ENCODE measurements at regions not wholly inside any gene's neighbourhood (a gene's known extent, or its start where the extent isn't known, plus 50 kb on each side); places are given as distances from the start of the nearest gene placed in this dataset.

GRCh38 chr3:182315313-182315712 lies 478.0 kb upstream of the ATP11B start:
- no peak overlapping the region for H2BK12ac ChIP-seq (ENCODE audit: low read length in 2 of 2)
- H3K4me1 ChIP-seq (ENCODE audit: control insufficient read depth, insufficient read depth, low read depth, low read length): peaks cover 2% of the 10 kb centered on the region
- H3K4me2 ChIP-seq (ENCODE audit: low read length, poor library complexity, severe bottlenecking): no peak overlapping the region
- H2BK5ac ChIP-seq (ENCODE audit: low read depth, low read length, poor library complexity, severe bottlenecking): no peak overlapping the region
- H3K36me3 ChIP-seq (ENCODE audit: control insufficient read depth in 1 of 2, insufficient read depth in 2 of 2, low read depth in 1 of 2, low read length in 2 of 2): no peaks in the 10 kb centered on the region
- H3K4me3 ChIP-seq (ENCODE audit: insufficient read depth in 1 of 2, low read depth in 1 of 2, low read length in 2 of 2): no peak overlapping the region
- no peak overlapping the region for H2AK5ac ChIP-seq (ENCODE audit: low read length, severe bottlenecking)
- H2AFZ ChIP-seq (ENCODE audit: low read depth, low read length): no peak overlapping the region
- H2BK15ac ChIP-seq (ENCODE audit: low read depth, poor library complexity, severe bottlenecking): no peak overlapping the region
- no peak overlapping the region for H3K4ac ChIP-seq (ENCODE audit: low read depth in 1 of 2, low read length in 2 of 2)
- H3K27ac ChIP-seq (ENCODE audit: low read length, poor library complexity, severe bottlenecking): no peak overlapping the region
- no peak overlapping the region for H2BK120ac ChIP-seq (ENCODE audit: low read depth, low read length)
- H3K14ac ChIP-seq (ENCODE audit: low read length in 2 of 2): peak overlapping the region in 1 of 2 experiments; percentile 44
- no peaks in the 10 kb centered on the region for H3K27me3 ChIP-seq (ENCODE audit: control insufficient read depth in 1 of 2, insufficient read depth in 1 of 2, low read length in 2 of 2)
- H3K9me3 ChIP-seq (ENCODE audit: control insufficient read depth, low read length): peaks cover 46% of the 10 kb centered on the region
- no peak overlapping the region for H4K8ac ChIP-seq (ENCODE audit: low read length)
- H3K23ac ChIP-seq (ENCODE audit: low read length in 2 of 2): no peak overlapping the region
- H3K79me1 ChIP-seq (replicated peaks; ENCODE audit: low read length, poor library complexity, severe bottlenecking): no peaks in the 10 kb centered on the region
- H3K18ac ChIP-seq (ENCODE audit: low read depth in 1 of 2, low read length in 2 of 2): no peak overlapping the region
- DNase-seq: no peak
- H4K91ac ChIP-seq (ENCODE audit: low read length): no peak overlapping the region
- 79% methylated on average over 5 of the region's 5 CpGs for WGBS
- H3K9ac ChIP-seq (ENCODE audit: low read length): no peak overlapping the region

GRCh38 chr3:182323126-182323700 lies 470.1 kb upstream of the ATP11B start:
- Histone ChIP-seq H3K4me1 (ENCODE audit: control insufficient read depth, insufficient read depth, low read depth, low read length) (peaks cover 3% of the 10 kb centered on the region), H3K27me3 (ENCODE audit: control insufficient read depth in 1 of 2, insufficient read depth in 1 of 2, low read length in 2 of 2) (no peaks in the 10 kb centered on the region), H3K14ac (ENCODE audit: low read length in 2 of 2) (no peak overlapping the region), H2AFZ (ENCODE audit: low read depth, low read length) (no peak overlapping the region), H2BK15ac (ENCODE audit: low read depth, poor library complexity, severe bottlenecking) (no peak overlapping the region), H3K4me2 (ENCODE audit: low read length, poor library complexity, severe bottlenecking) (no peak overlapping the region), H3K23ac (ENCODE audit: low read length in 2 of 2) (no peak overlapping the region), H2BK120ac (ENCODE audit: low read depth, low read length) (no peak overlapping the region), H3K27ac (ENCODE audit: low read length, poor library complexity, severe bottlenecking) (no peak overlapping the region), H4K8ac (ENCODE audit: low read length) (no peak overlapping the region), H3K9ac (ENCODE audit: low read length) (no peak overlapping the region), H2BK5ac (ENCODE audit: low read depth, low read length, poor library complexity, severe bottlenecking) (no peak overlapping the region), H3K79me1 (replicated peaks; ENCODE audit: low read length, poor library complexity, severe bottlenecking) (no peaks in the 10 kb centered on the region), H2BK12ac (ENCODE audit: low read length in 2 of 2) (no peak overlapping the region), H3K9me3 (ENCODE audit: control insufficient read depth, low read length) (peaks cover 17% of the 10 kb centered on the region), H3K18ac (ENCODE audit: low read depth in 1 of 2, low read length in 2 of 2) (no peak overlapping the region), H4K91ac (ENCODE audit: low read length) (no peak overlapping the region), H3K36me3 (ENCODE audit: control insufficient read depth in 1 of 2, insufficient read depth in 2 of 2, low read depth in 1 of 2, low read length in 2 of 2) (no peaks in the 10 kb centered on the region), H2AK5ac (ENCODE audit: low read length, severe bottlenecking) (no peak overlapping the region), H3K4ac (ENCODE audit: low read depth in 1 of 2, low read length in 2 of 2) (no peak overlapping the region), H3K4me3 (ENCODE audit: insufficient read depth in 1 of 2, low read depth in 1 of 2, low read length in 2 of 2) (no peak overlapping the region)
- WGBS: 42% methylated on average over 1 of the region's 1 CpG
- DNase-seq: no peak

GRCh38 chr3:182323898-182324297 lies 469.4 kb upstream of the ATP11B start:
- Histone ChIP-seq H2AK5ac (ENCODE audit: low read length, severe bottlenecking) (no peak overlapping the region), H2BK12ac (ENCODE audit: low read length in 2 of 2) (no peak overlapping the region), H3K14ac (ENCODE audit: low read length in 2 of 2) (no peak overlapping the region), H4K8ac (ENCODE audit: low read length) (no peak overlapping the region), H3K36me3 (ENCODE audit: control insufficient read depth in 1 of 2, insufficient read depth in 2 of 2, low read depth in 1 of 2, low read length in 2 of 2) (no peaks in the 10 kb centered on the region), H3K4me1 (ENCODE audit: control insufficient read depth, insufficient read depth, low read depth, low read length) (peaks cover 3% of the 10 kb centered on the region), H3K4ac (ENCODE audit: low read depth in 1 of 2, low read length in 2 of 2) (no peak overlapping the region), H2BK15ac (ENCODE audit: low read depth, poor library complexity, severe bottlenecking) (no peak overlapping the region), H3K9me3 (ENCODE audit: control insufficient read depth, low read length) (peaks cover 12% of the 10 kb centered on the region), H2AFZ (ENCODE audit: low read depth, low read length) (no peak overlapping the region), H3K18ac (ENCODE audit: low read depth in 1 of 2, low read length in 2 of 2) (no peak overlapping the region), H3K4me3 (ENCODE audit: insufficient read depth in 1 of 2, low read depth in 1 of 2, low read length in 2 of 2) (no peak overlapping the region), H3K79me1 (replicated peaks; ENCODE audit: low read length, poor library complexity, severe bottlenecking) (no peaks in the 10 kb centered on the region), H3K9ac (ENCODE audit: low read length) (no peak overlapping the region), H2BK120ac (ENCODE audit: low read depth, low read length) (no peak overlapping the region), H3K27ac (ENCODE audit: low read length, poor library complexity, severe bottlenecking) (no peak overlapping the region), H3K27me3 (ENCODE audit: control insufficient read depth in 1 of 2, insufficient read depth in 1 of 2, low read length in 2 of 2) (no peaks in the 10 kb centered on the region), H3K23ac (ENCODE audit: low read length in 2 of 2) (no peak overlapping the region), H4K91ac (ENCODE audit: low read length) (no peak overlapping the region), H2BK5ac (ENCODE audit: low read depth, low read length, poor library complexity, severe bottlenecking) (no peak overlapping the region), H3K4me2 (ENCODE audit: low read length, poor library complexity, severe bottlenecking) (no peak overlapping the region)
- WGBS: 67% methylated on average over 1 of the region's 1 CpG
- DNase-seq: no peak

- Histone ChIP-seq H3K23ac (ENCODE audit: low read length in 2 of 2) (no peak overlapping the region), H3K27me3 (ENCODE audit: control insufficient read depth in 1 of 2, insufficient read depth in 1 of 2, low read length in 2 of 2) (no peaks in the 10 kb centered on the region), H2BK15ac (ENCODE audit: low read depth, poor library complexity, severe bottlenecking) (no peak overlapping the region), H2AFZ (ENCODE audit: low read depth, low read length) (no peak overlapping the region), H2BK12ac (ENCODE audit: low read length in 2 of 2) (no peak overlapping the region), H2AK5ac (ENCODE audit: low read length, severe bottlenecking) (no peak overlapping the region), H3K4ac (ENCODE audit: low read depth in 1 of 2, low read length in 2 of 2) (no peak overlapping the region), H4K8ac (ENCODE audit: low read length) (no peak overlapping the region), H2BK5ac (ENCODE audit: low read depth, low read length, poor library complexity, severe bottlenecking) (no peak overlapping the region), H3K27ac (ENCODE audit: low read length, poor library complexity, severe bottlenecking) (no peak overlapping the region), H3K79me1 (replicated peaks; ENCODE audit: low read length, poor library complexity, severe bottlenecking) (no peaks in the 10 kb centered on the region), H3K9me3 (ENCODE audit: control insufficient read depth, low read length) (no peaks in the 10 kb centered on the region), H4K91ac (ENCODE audit: low read length) (no peak overlapping the region), H2BK120ac (ENCODE audit: low read depth, low read length) (no peak overlapping the region), H3K14ac (ENCODE audit: low read length in 2 of 2) (no peak overlapping the region), H3K36me3 (ENCODE audit: control insufficient read depth in 1 of 2, insufficient read depth in 2 of 2, low read depth in 1 of 2, low read length in 2 of 2) (no peaks in the 10 kb centered on the region), H3K4me2 (ENCODE audit: low read length, poor library complexity, severe bottlenecking) (no peak overlapping the region), H3K9ac (ENCODE audit: low read length) (no peak overlapping the region), H3K18ac (ENCODE audit: low read depth in 1 of 2, low read length in 2 of 2) (no peak overlapping the region), H3K4me3 (ENCODE audit: insufficient read depth in 1 of 2, low read depth in 1 of 2, low read length in 2 of 2) (no peak overlapping the region), H3K4me1 (ENCODE audit: control insufficient read depth, insufficient read depth, low read depth, low read length) (peaks cover 3% of the 10 kb centered on the region)
- 79% methylated on average over 9 of the region's 10 CpGs for WGBS
- peak; percentile 1 for DNase-seq
Observed at GRCh38 chr3:182325213-182325950, 467.9 kb upstream of the ATP11B start.
